COLO668 (cell line): ENCODE measurements at regions not wholly inside any gene's neighbourhood (a gene's known extent, or its start where the extent isn't known, plus 50 kb on each side); places are given as distances from the start of the nearest gene placed in this dataset.

Experiments used
- DNase-seq: peaks from one replicate; lab custom pipeline; 2025; ENCODE audit not compliant: unreplicated experiment; lab: John Stamatoyannopoulos, UW

- no peak for DNase-seq
These were observed 658.6 kb upstream of the CAMK1G start for GRCh38 chr1:208924928-208925327.

GRCh38 chr1:208928349-208929010, 655.0 kb upstream of the CAMK1G start:
- DNase-seq = no peak

- no peak for DNase-seq
These were observed 653.9 kb upstream of the CAMK1G start for GRCh38 chr1:208929575-208929974.

GRCh38 chr1:208931936-208932335, 651.6 kb upstream of the CAMK1G start:
- no peak for DNase-seq

- DNase-seq = no peak
These were observed 649.5 kb upstream of the CAMK1G start for GRCh38 chr1:208933984-208934525.

GRCh38 chr1:208934933-208935332, 648.6 kb upstream of the CAMK1G start:
- DNase-seq = no peak

GRCh38 chr1:208935517-208936187, 647.9 kb upstream of the CAMK1G start:
- DNase-seq = no peak

GRCh38 chr1:208939537-208940085, 643.9 kb upstream of the CAMK1G start:
- DNase-seq = no peak

- no peak for DNase-seq
These were observed 641.0 kb upstream of the CAMK1G start for GRCh38 chr1:208942394-208943130.

- DNase-seq = no peak
These were observed 640.2 kb upstream of the CAMK1G start for GRCh38 chr1:208943291-208943690.

- no peak for DNase-seq
These were observed 638.5 kb upstream of the CAMK1G start for GRCh38 chr1:208944981-208945451.

- DNase-seq = no peak
These were observed 633.3 kb upstream of the CAMK1G start for GRCh38 chr1:208950206-208950605.

- DNase-seq = no peak
These were observed 632.4 kb upstream of the CAMK1G start for GRCh38 chr1:208951026-208951525.

GRCh38 chr1:208951908-208952307, 631.6 kb upstream of the CAMK1G start:
- peak; percentile 54 for DNase-seq

- DNase-seq = no peak
These were observed 620.6 kb upstream of the CAMK1G start for GRCh38 chr1:208962867-208963266.

GRCh38 chr1:208965351-208965750, 618.2 kb upstream of the CAMK1G start:
- DNase-seq = no peak

GRCh38 chr1:208967334-208967733, 616.2 kb upstream of the CAMK1G start:
- no peak for DNase-seq

- DNase-seq = no peak
These were observed 608.8 kb upstream of the CAMK1G start for GRCh38 chr1:208974717-208975116.

GRCh38 chr1:208975456-208975855, 608.1 kb upstream of the CAMK1G start:
- no peak for DNase-seq

GRCh38 chr1:208977012-208977411, 606.5 kb upstream of the CAMK1G start:
- no peak for DNase-seq

- DNase-seq = no peak
These were observed 605.8 kb upstream of the CAMK1G start for GRCh38 chr1:208977638-208978256.
